HL-60 (cell line): ENCODE measurements at regions not wholly inside any gene's neighbourhood (a gene's known extent, or its start where the extent isn't known, plus 50 kb on each side); places are given as distances from the start of the nearest gene placed in this dataset.

Experiments used
- DNase-seq, 2 experiments: peaks; one replicate each; pipeline ENCODE4 v3.0.0-alpha.2; 2010 to 2020; ENCODE audit warnings: low read depth in 1 of 2, low spot score in 1 of 2
- H3K27ac ChIP-seq: fragments of 250-450 bp; sonication (Bioruptor Pico); replicated peaks from 2 replicates; pipeline ENCODE4 v1.5.1; 2020; ENCODE audit warnings: mild to moderate bottlenecking, moderate library complexity
- H3K27me3 ChIP-seq: fragments of 250-450 bp; sonication (Bioruptor Pico); 2 replicates; pipeline ENCODE4 v1.5.1; 2021; ENCODE audit warnings: mild to moderate bottlenecking, moderate library complexity; ENCODE audit not compliant: insufficient read depth, poor library complexity, severe bottlenecking
- H3K4me3 ChIP-seq: replicated peaks from 2 replicates; pipeline ENCODE4 v1.5.1; 2011; ENCODE audit warnings: mild to moderate bottlenecking, control low read depth, low read length; ENCODE audit not compliant: insufficient read depth
- CTCF ChIP-seq: IDR thresholded peaks from one replicate; pipeline ENCODE4 v1.5.1; 2011; ENCODE audit warnings: low read length, control low read depth, inconsistent platforms; ENCODE audit not compliant: insufficient read depth
- GABPA ChIP-seq: IDR thresholded peaks from 2 replicates; pipeline ENCODE4 v1.6.1; 2012; ENCODE audit warnings: low read depth
- POLR2AphosphoS5 ChIP-seq: IDR thresholded peaks from 2 replicates; pipeline ENCODE4 v1.6.1; 2012; ENCODE audit warnings: low read depth
- REST ChIP-seq: IDR thresholded peaks from 2 replicates; pipeline ENCODE4 v1.6.1; 2012; ENCODE audit warnings: low read depth; ENCODE audit not compliant: insufficient replicate concordance
- SPI1 ChIP-seq: IDR thresholded peaks from 2 replicates; pipeline ENCODE4 v1.6.1; 2012; ENCODE audit warnings: low read depth, mild to moderate bottlenecking, borderline replicate concordance

GRCh38 chr13:64627654-64628053 lies 2602.5 kb downstream of the PCDH9 start:
- DNase-seq = no peak
- H3K27ac ChIP-seq = no peak overlapping the region
- TF ChIP-seq REST (no peak), GABPA (no peak), POLR2AphosphoS5 (no peak), SPI1 (no peak), CTCF (no peak)
- no peaks in the 10 kb centered on the region for H3K27me3 ChIP-seq
- no peak overlapping the region for H3K4me3 ChIP-seq

DNA sequence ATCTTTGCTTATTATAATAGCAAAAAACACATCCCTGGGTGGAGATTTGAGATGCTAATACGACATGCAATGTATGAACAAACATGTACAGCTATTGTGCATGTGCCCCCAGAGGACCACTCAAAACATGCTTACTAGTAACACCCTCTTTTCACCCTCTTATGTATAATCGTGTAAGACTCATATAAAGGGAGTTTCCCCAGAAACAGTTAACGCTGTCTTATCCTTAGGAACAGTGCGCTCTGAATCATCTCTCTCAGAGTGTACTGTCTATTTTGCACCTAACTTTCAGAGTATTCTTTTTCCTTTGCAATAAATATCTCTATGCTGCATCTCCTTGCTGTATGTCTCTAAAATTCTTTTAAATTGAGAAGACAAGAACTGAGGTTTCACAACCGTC lies 2604.0 kb downstream of the PCDH9 start:
- no peaks in the 10 kb centered on the region for H3K27me3 ChIP-seq
- no peak overlapping the region for H3K27ac ChIP-seq
- TF ChIP-seq CTCF = no peak
- no peak for DNase-seq
- no peak overlapping the region for H3K4me3 ChIP-seq

- no peaks in the 10 kb centered on the region for H3K27me3 ChIP-seq
- H3K4me3 ChIP-seq = no peak overlapping the region
- no peak for DNase-seq
- TF ChIP-seq POLR2AphosphoS5 (no peak), CTCF (no peak), SPI1 (no peak), GABPA (no peak), REST (no peak)
- H3K27ac ChIP-seq = no peak overlapping the region
These were observed 2612.9 kb downstream of the PCDH9 start for GRCh38 chr13:64617231-64617630.

DNA sequence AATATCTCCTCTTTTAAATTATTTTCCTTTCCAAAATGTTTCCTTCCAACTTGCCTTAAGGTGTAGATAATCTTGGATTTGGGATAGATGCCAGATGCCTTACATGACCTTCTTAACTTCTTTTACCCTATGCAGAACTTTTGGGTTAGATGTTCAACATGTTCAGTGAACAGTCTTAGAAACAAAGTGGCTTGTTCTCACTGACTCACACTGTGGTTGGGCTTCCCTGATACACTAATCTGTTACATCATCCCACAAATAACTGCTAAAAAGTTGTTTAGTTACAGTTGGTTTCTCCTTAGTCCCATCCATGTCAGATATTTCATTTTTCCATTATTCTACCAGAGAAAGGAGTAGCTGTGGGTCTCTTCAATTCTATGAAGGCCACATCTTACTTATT lies 2638.2 kb downstream of the PCDH9 start:
- no peak for TF ChIP-seq REST
- no peak for TF ChIP-seq GABPA
- TF ChIP-seq CTCF = no peak
- TF ChIP-seq POLR2AphosphoS5 = no peak
- no peak for TF ChIP-seq SPI1
- Histone ChIP-seq H3K4me3 (no peak overlapping the region), H3K27ac (no peak overlapping the region), H3K27me3 (no peaks in the 10 kb centered on the region)
- DNase-seq = no peak
